Stomach smooth muscle (tissue), 2 donors: ENCODE measurements at regions not wholly inside any gene's neighbourhood (a gene's known extent, or its start where the extent isn't known, plus 50 kb on each side); places are given as distances from the start of the nearest gene placed in this dataset.

Experiments used
- H3K27ac ChIP-seq: one replicate; pipeline ENCODE4 v1.7.0; 2013; ENCODE audit warnings: mild to moderate bottlenecking, low read length, inconsistent platforms
- H3K27me3 ChIP-seq, 2 donors: one replicate each; pipeline ENCODE4 v1.7.0; 2013; ENCODE audit warnings: low read length in 2 of 2; ENCODE audit not compliant: insufficient read depth in 2 of 2, control insufficient read depth in 1 of 2
- H3K36me3 ChIP-seq, 2 donors: one replicate each; pipeline ENCODE4 v1.7.0; 2013; ENCODE audit warnings: low read length in 2 of 2; ENCODE audit not compliant: control insufficient read depth in 2 of 2, insufficient read depth in 2 of 2
- H3K4me1 ChIP-seq: one replicate; pipeline ENCODE4 v1.7.0; 2013; ENCODE audit warnings: low read length; ENCODE audit not compliant: control insufficient read depth, insufficient read depth
- H3K4me3 ChIP-seq, 2 donors: one replicate each; pipeline ENCODE4 v1.7.0; 2013; ENCODE audit warnings: low read length in 2 of 2
- H3K9ac ChIP-seq, 2 donors: one replicate each; pipeline ENCODE4 v1.7.0; 2013; ENCODE audit warnings: low read length in 2 of 2, mild to moderate bottlenecking in 1 of 2
- H3K9me3 ChIP-seq, 2 donors: one replicate each; pipeline ENCODE4 v1.7.0; 2013; ENCODE audit warnings: low read length in 2 of 2; ENCODE audit not compliant: control insufficient read depth in 2 of 2
- donor health status: healthy.
- donor health status: Pancreatic carcinoma.

DNA sequence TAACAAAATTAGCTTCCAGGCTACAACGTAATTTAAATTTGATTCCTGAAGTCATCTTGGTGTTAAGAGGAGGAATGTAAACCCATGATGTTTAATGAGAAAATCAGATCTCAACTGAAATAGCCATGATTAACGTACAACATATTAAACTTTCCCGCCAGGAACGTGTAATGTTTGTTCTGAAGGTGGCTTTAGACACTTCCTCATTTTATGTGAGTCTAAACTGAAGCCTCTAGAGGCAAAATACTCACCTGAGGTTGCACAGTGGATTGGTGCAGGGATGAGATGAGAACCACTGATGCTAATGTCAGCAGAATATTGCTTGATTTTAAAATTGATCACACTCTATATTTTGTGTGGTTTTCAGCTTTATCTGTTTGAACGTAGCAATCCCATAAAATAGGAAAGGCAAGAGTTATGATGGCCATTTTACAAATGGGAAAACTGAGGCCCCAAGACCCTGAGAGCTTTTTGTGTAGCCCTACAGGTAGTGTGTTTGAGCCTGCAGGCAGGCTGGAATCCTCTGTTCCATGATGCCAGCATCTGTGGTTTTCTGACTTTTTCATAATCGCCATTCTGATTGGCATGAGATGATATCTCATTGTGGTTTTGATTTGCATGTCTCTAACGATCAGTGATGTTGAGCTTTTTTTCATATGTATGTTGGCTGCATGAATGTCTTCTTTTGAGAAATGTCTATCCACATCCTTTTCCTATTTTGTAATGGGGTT is 243.7 kb upstream of the BMPER start:
- no peaks in the 10 kb centered on the region for H3K9me3 ChIP-seq
- peaks cover 0 to 3% of the 10 kb centered on the region in 2 donors for H3K36me3 ChIP-seq
- H3K4me3 ChIP-seq = no peak overlapping the region
- no peaks in the 10 kb centered on the region for H3K4me1 ChIP-seq
- H3K27me3 ChIP-seq = no peaks in the 10 kb centered on the region
- no peak overlapping the region for H3K27ac ChIP-seq
- H3K9ac ChIP-seq = no peak overlapping the region

DNA sequence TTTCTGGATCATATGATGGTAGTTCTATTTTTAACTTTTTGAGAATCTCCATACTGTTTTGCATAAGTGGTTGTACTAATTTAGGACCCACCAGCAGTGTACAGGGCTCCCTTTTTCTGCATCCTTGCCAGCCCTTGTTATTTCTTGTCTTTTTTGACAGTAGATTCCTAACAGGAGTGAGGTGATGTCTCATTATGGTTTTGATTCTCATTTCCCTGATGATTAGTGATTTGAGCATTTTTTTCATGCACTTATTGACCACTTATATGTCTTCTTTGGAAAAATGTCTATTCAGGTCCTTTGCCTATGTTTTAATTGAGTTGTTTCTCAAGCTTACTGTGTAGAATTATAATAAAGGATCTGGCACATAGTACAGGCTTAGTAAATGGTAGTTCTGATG is 238.8 kb upstream of the BMPER start:
- no peak overlapping the region for H3K4me3 ChIP-seq
- H3K27me3 ChIP-seq = no peaks in the 10 kb centered on the region
- H3K9me3 ChIP-seq = no peaks in the 10 kb centered on the region
- H3K36me3 ChIP-seq = no peaks in the 10 kb centered on the region
- peaks cover 3% of the 10 kb centered on the region for H3K4me1 ChIP-seq
- H3K27ac ChIP-seq = no peak overlapping the region
- no peak overlapping the region for H3K9ac ChIP-seq

DNA sequence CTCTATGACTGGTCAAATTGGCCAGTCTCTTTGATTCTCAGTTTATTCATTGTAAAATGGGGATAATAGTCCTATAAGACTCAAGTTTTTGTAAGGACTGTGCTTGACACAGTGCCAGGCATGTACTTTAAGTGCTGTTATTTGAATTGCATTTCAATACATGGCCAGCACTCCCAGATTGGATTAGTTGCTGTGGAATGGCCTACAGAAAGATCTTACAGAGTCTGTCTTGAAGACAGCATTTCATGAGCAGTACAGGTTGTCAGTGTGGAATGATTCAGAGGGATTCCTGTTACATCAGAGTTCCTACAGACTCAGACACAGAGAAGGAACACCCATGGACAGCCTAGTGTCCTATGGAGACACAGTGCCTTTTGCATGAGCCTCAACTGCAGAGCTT is 238.1 kb upstream of the BMPER start:
- no peaks in the 10 kb centered on the region for H3K9me3 ChIP-seq
- no peaks in the 10 kb centered on the region for H3K36me3 ChIP-seq
- H3K4me1 ChIP-seq = peaks cover 3% of the 10 kb centered on the region
- no peak overlapping the region for H3K4me3 ChIP-seq
- no peak overlapping the region for H3K27ac ChIP-seq
- H3K27me3 ChIP-seq = no peaks in the 10 kb centered on the region
- H3K9ac ChIP-seq = no peak overlapping the region

DNA sequence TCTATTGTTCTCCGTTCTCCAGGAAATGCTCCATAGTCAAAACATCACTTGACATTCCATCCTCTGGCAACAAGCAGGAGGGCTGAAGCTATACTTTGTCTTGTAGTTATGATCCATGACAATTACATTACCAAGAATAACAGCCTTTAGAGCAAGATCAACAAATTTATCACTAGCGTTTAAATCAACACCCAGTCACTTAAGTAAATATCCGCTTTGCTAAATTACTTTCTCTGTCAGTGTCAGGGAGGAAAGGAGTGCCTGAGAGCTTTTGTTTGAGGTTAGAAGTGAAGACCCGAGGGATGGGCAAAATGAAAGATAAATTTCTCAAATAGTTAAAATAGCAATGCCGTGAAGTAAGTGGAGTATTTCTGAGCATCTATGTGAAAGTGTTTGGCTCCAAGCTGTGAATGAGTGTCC is 236.1 kb upstream of the BMPER start:
- no peaks in the 10 kb centered on the region for H3K36me3 ChIP-seq
- H3K9ac ChIP-seq = no peak overlapping the region
- H3K4me3 ChIP-seq = no peak overlapping the region
- H3K27me3 ChIP-seq = no peaks in the 10 kb centered on the region
- peaks cover 3% of the 10 kb centered on the region for H3K4me1 ChIP-seq
- no peak overlapping the region for H3K27ac ChIP-seq
- H3K9me3 ChIP-seq = no peaks in the 10 kb centered on the region

DNA sequence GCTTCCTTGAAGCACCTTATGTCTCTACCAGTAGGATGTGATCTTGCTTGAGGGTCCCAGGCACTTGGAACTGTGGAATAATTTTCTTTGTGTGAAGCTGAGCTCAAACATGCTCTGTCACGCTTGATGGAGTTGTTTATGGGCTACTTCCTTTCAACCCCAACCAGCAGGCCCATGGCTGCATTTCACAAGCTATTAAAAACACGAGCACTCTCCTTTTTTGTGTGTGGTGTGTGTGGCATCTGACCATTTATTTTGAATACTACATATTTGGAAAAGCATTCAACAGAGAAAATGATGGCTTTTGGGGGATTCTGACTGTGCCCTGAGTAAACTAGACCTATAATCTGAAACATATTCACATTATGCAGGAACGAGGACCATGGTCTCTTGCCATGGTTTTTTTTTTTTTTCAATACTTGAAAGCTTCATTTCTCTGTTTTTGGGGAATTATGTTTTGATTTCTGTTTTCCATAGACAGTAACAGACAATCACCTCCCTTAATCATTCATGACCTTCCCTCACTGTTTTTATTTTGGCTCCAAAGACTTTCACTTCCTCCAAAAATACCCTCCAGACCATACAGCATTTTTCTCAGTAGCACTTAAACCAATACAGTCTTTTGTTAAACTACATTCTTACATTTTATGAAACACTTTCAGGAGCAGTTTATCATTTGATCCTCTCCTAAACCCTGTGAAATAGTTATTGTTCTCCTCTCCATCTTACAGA is 233.6 kb upstream of the BMPER start:
- Histone ChIP-seq H3K27ac (no peak overlapping the region), H3K9ac (no peak overlapping the region), H3K4me3 (no peak overlapping the region), H3K4me1 (peaks cover 3% of the 10 kb centered on the region), H3K27me3 (no peaks in the 10 kb centered on the region), H3K9me3 (no peaks in the 10 kb centered on the region), H3K36me3 (no peaks in the 10 kb centered on the region)

DNA sequence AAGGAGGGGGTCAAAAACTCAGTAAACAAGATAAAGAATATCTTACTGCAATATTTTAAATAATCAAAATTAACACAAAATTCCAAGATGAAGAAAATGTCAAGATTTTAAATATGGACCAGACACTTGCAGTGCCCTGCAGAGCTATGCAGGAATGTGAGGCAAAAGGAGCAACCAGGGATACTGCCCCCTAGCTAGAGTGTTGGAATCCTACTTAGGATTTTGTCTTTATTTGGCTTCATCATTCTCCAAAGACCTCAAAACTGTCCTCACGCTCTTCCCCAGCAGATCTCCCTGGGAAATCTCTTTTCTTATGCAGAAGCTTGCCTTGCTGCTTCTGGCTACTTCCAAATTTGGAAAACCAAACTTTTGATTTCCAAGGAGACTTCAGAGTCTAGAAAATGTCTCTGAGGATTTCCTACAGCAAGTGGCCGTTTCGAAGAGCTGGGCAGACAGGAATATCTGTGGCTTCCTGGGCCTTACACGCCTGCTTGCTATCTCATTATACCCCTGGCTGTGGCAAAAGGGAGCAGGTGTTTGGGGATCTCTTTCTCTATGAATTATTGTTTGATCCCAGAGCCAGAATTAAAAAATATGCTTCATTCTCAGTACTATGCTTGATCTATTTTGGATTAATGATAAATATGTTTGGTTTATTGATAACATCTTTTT is 232.2 kb upstream of the BMPER start:
- H3K9ac ChIP-seq = no peak overlapping the region
- no peaks in the 10 kb centered on the region for H3K9me3 ChIP-seq
- H3K4me1 ChIP-seq = no peaks in the 10 kb centered on the region

DNA sequence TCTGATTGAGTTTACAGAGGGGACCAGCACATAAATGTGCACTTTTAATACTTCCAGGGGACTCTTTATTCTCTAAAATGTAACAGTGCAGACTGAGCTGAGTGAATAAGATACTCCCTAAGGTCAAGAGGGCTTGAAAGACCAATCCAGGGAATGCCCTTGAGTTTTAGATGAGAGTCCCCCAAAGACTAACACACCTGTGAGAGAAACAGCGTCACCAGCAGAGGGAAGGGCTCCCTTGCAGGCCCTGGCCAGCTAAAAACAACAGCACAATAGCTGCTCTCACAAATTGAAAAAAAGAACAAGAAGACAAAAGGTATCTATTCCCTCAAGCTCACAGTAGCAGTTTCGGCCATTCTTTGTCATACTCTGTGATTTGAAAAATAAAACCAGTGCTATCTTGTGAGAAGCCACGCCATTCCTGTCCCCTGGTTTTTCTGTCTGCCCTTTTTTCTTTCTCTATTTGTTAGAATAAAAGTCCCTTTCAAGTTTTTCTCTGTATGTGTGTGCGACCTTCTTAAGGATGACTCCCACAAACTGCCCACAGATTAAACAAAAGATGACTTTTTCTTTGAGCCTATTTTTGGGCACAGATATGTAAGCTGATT is 230.4 kb upstream of the BMPER start:
- Histone ChIP-seq H3K9ac (no peak overlapping the region), H3K36me3 (no peaks in the 10 kb centered on the region), H3K9me3 (no peaks in the 10 kb centered on the region), H3K27me3 (no peaks in the 10 kb centered on the region), H3K4me1 (no peaks in the 10 kb centered on the region), H3K4me3 (no peak overlapping the region), H3K27ac (no peak overlapping the region)

More for the DNA sequence above, 232.2 kb upstream of the BMPER start:
- Histone ChIP-seq H3K27ac (no peak overlapping the region), H3K36me3 (no peaks in the 10 kb centered on the region), H3K27me3 (no peaks in the 10 kb centered on the region), H3K4me3 (no peak overlapping the region)

DNA sequence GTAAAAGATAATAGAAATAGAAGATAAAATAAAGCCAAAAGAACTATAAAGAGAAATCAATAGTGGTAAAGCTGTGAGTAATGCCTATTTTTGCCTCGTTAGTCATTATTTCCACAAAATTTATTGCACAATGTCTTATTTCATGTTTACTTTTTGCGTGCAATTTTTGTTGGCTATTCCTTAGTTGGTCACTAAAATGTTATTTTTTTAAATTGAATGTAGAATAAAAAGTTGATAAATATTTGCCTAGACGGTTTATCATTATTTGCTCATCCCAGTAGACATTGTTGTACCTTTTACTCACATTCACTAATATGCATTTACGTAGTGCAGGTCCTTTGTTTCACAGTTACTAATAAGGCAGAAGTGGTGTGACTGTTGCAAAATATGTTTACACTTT is 227.8 kb upstream of the BMPER start:
- no peaks in the 10 kb centered on the region for H3K9me3 ChIP-seq
- no peaks in the 10 kb centered on the region for H3K27me3 ChIP-seq
- no peaks in the 10 kb centered on the region for H3K4me1 ChIP-seq
- H3K27ac ChIP-seq = no peak overlapping the region
- no peak overlapping the region for H3K4me3 ChIP-seq
- no peaks in the 10 kb centered on the region for H3K36me3 ChIP-seq
- H3K9ac ChIP-seq = no peak overlapping the region

DNA sequence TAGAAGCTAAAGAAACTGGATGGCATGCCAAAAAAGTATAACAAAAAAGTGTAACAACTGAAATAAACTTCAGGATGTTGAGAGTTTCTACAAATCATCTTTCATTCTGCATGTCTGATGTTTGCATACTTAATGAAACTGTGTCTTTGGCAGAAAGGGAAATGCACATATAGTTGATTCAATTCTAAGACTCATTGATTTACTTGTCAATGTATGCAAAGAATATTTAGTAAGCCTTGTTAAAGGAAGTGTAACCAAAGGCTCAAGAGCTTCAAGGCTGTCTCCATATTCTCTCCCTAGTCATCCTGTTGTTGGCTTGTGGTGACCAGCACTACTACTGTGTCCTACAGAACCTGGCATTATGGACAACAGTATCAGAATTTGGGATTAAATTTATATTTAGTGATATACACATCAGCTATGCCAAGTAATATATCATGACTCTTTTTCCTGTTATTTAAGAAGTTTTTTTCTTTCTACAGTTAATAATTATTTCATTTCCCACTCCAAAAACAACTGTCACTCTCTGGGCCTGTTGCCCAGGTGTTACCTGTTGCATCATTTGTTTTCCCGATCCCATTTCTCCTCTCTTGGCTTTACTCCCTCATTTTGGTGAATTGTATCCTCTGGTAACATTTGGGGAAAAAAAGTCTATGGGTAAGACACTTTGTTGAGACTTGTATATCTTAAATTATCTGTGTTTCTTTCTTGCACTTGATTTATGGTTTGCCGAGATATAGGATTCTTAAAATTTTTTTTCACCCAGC is 226.6 kb upstream of the BMPER start:
- no peaks in the 10 kb centered on the region for H3K9me3 ChIP-seq
- no peaks in the 10 kb centered on the region for H3K36me3 ChIP-seq
- H3K4me1 ChIP-seq = no peaks in the 10 kb centered on the region
- no peak overlapping the region for H3K4me3 ChIP-seq
- no peaks in the 10 kb centered on the region for H3K27me3 ChIP-seq
- no peak overlapping the region for H3K9ac ChIP-seq
- H3K27ac ChIP-seq = no peak overlapping the region

DNA sequence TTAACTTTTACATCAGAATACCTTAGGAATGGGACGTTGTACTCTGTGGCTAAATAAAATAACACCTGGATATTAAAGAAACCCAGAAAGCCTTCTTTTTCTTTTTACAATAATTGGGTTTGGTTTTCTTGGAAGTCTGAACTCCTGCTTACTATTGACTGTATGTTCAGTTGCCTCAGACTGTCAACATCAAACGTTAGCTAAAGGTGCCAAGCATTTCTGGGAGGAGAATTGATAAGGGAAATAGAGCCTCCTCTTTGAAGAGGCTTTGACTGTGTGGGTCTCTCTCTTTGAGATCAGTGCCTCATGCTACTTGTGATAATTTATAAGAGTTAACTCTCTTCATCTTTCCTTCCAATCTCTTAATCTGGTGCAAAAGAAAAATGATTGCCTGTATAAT is 224.7 kb upstream of the BMPER start:
- Histone ChIP-seq H3K36me3 (no peaks in the 10 kb centered on the region), H3K27ac (no peak overlapping the region), H3K9ac (no peak overlapping the region), H3K9me3 (no peaks in the 10 kb centered on the region), H3K27me3 (no peaks in the 10 kb centered on the region), H3K4me1 (no peaks in the 10 kb centered on the region), H3K4me3 (no peak overlapping the region)
